Gastroesophageal sphincter (tissue), 4 donors: ENCODE measurements at regions not wholly inside any gene's neighbourhood (a gene's known extent, or its start where the extent isn't known, plus 50 kb on each side); places are given as distances from the start of the nearest gene placed in this dataset.

Source experiments
- ATAC-seq: fragments of 150-250 bp; one replicate; pipeline ENCODE4 v1.9.1; 2016; ENCODE audit warnings: mild to moderate bottlenecking, moderate library complexity
- H3K27ac ChIP-seq, 4 donors: fragments of 200-600 bp; sonication (generic) in 3 of 4; 1 replicate in 3 of 4; 2 replicates in 1 of 4; pipeline ENCODE4 v1.5.1; 2016 to 2019
- H3K27me3 ChIP-seq: fragments of 200-600 bp; sonication (generic); one replicate; pipeline ENCODE4 v1.5.1; 2019
- H3K36me3 ChIP-seq, 2 donors: fragments of 200-600 bp; sonication (generic); one replicate each; pipeline ENCODE4 v1.5.1; 2019; ENCODE audit warnings: control low read depth in 1 of 2
- H3K4me1 ChIP-seq, 3 donors: fragments of 200-600 bp; sonication (generic); 1 replicate in 2 of 3; 2 replicates in 1 of 3; pipeline ENCODE4 v1.5.1; 2016 to 2019; ENCODE audit warnings: control low read depth in 2 of 3
- H3K4me3 ChIP-seq, 2 donors: fragments of 200-600 bp; sonication (generic); one replicate each; pipeline ENCODE4 v1.5.1; 2019; ENCODE audit warnings: mild to moderate bottlenecking in 1 of 2, moderate library complexity in 1 of 2
- H3K9me3 ChIP-seq, 3 donors: fragments of 200-600 bp; sonication (generic); one replicate each; pipeline ENCODE4 v1.5.1; 2017 to 2019; ENCODE audit warnings: control low read depth in 2 of 3
- CTCF ChIP-seq, 4 experiments: fragments of 200-600 bp in 2 of 4; fragments of 450-650 bp in 2 of 4; sonication (generic) in 1 of 4; IDR thresholded peaks; one replicate each; pipeline ENCODE4 v1.5.1; 2017 to 2019; ENCODE audit warnings: antibody characterized with exemption in 4 of 4, mild to moderate bottlenecking in 2 of 4, moderate library complexity in 2 of 4
- EP300 ChIP-seq: sonication (generic); formaldehyde crosslinking; IDR thresholded peaks from one replicate; pipeline ENCODE4 v1.6.1; 2017; ENCODE audit warnings: antibody characterized with exemption, mild to moderate bottlenecking
- POLR2A ChIP-seq, 2 donors: fragments of 450-650 bp; IDR thresholded peaks; one replicate each; pipeline ENCODE4 v1.6.1; 2017; ENCODE audit warnings: antibody characterized with exemption in 2 of 2, mild to moderate bottlenecking in 2 of 2, moderate library complexity in 1 of 2
- POLR2AphosphoS5 ChIP-seq: sonication (generic); formaldehyde crosslinking; IDR thresholded peaks from one replicate; pipeline ENCODE4 v1.6.1; 2017; ENCODE audit warnings: antibody characterized with exemption
- WGBS, 2 donors: methylation state at CpG; one replicate each; pipeline ENCODE4 v1.1.5; 2018; ENCODE audit warnings: low coverage in 1 of 2; 5-methylcytosine and 5-hydroxymethylcytosine counted together

GRCh38 chr1:199780948-199781670 is 246.4 kb upstream of the NR5A2 start:
- Histone ChIP-seq H3K27me3 (no peaks in the 10 kb centered on the region), H3K27ac (no peak overlapping the region), H3K4me1 (no peaks in the 10 kb centered on the region), H3K4me3 (no peak overlapping the region), H3K9me3 (no peaks in the 10 kb centered on the region), H3K36me3 (no peaks in the 10 kb centered on the region)
- 87 to 90% methylated on average over 2 of the region's 2 CpGs for WGBS, 2 donors
- no peak for ATAC-seq
- no peak for TF ChIP-seq CTCF (IDR thresholded peaks at IDR 0.05)
- no peak for TF ChIP-seq EP300
- no peak for TF ChIP-seq POLR2AphosphoS5
- TF ChIP-seq POLR2A (IDR thresholded peaks at IDR 0.05), result no peak

- no peaks in the 10 kb centered on the region for H3K27me3 ChIP-seq
- H3K9me3 ChIP-seq, result no peaks in the 10 kb centered on the region
- WGBS, 2 donors, result 39 to 67% methylated on average over 2 of the region's 2 CpGs
- TF ChIP-seq POLR2A (IDR thresholded peaks at IDR 0.05) (no peak), CTCF (IDR thresholded peaks at IDR 0.05) (no peak), POLR2AphosphoS5 (no peak), EP300 (no peak)
- no peak overlapping the region for H3K27ac ChIP-seq
- H3K36me3 ChIP-seq, result no peaks in the 10 kb centered on the region
- H3K4me1 ChIP-seq, result no peaks in the 10 kb centered on the region
- no peak overlapping the region for H3K4me3 ChIP-seq
- no peak for ATAC-seq
Measured at GRCh38 chr1:199784138-199784895, 243.2 kb upstream of the NR5A2 start.

GRCh38 chr1:199786695-199787094 is 240.8 kb upstream of the NR5A2 start:
- ATAC-seq, result no peak
- TF ChIP-seq EP300 (no peak), POLR2AphosphoS5 (no peak), POLR2A (IDR thresholded peaks at IDR 0.05) (no peak), CTCF (IDR thresholded peaks at IDR 0.05) (no peak)
- no peaks in the 10 kb centered on the region for H3K4me1 ChIP-seq
- no peak overlapping the region for H3K4me3 ChIP-seq
- H3K36me3 ChIP-seq, result no peaks in the 10 kb centered on the region
- no peak overlapping the region for H3K27ac ChIP-seq
- no peaks in the 10 kb centered on the region for H3K27me3 ChIP-seq
- WGBS, 2 donors, result 75 to 82% methylated on average over 3 of the region's 3 CpGs
- no peaks in the 10 kb centered on the region for H3K9me3 ChIP-seq

- WGBS, 2 donors, result 69 to 94% methylated on average over 1 of the region's 1 CpG
- H3K27ac ChIP-seq, result no peak overlapping the region
- H3K4me1 ChIP-seq, result no peaks in the 10 kb centered on the region
- H3K4me3 ChIP-seq, result no peak overlapping the region
- no peak for ATAC-seq
- H3K36me3 ChIP-seq, result no peaks in the 10 kb centered on the region
- no peaks in the 10 kb centered on the region for H3K27me3 ChIP-seq
- TF ChIP-seq CTCF (IDR thresholded peaks at IDR 0.05), result no peak
- no peak for TF ChIP-seq EP300
- no peak for TF ChIP-seq POLR2A (IDR thresholded peaks at IDR 0.05)
- no peak for TF ChIP-seq POLR2AphosphoS5
- H3K9me3 ChIP-seq, result no peaks in the 10 kb centered on the region
Measured at GRCh38 chr1:199789141-199789540, 238.4 kb upstream of the NR5A2 start.

GRCh38 chr1:199791495-199791894 is 236.0 kb upstream of the NR5A2 start:
- Histone ChIP-seq H3K27ac (no peak overlapping the region), H3K36me3 (no peaks in the 10 kb centered on the region), H3K4me1 (no peaks in the 10 kb centered on the region), H3K4me3 (no peak overlapping the region), H3K9me3 (no peaks in the 10 kb centered on the region), H3K27me3 (no peaks in the 10 kb centered on the region)
- no peak for TF ChIP-seq POLR2AphosphoS5
- TF ChIP-seq CTCF (IDR thresholded peaks at IDR 0.05), result no peak
- TF ChIP-seq POLR2A (IDR thresholded peaks at IDR 0.05), result no peak
- no peak for TF ChIP-seq EP300
- no peak for ATAC-seq
- WGBS, 2 donors, result 79 to 82% methylated on average over 3 of the region's 3 CpGs
